Glutamatergic neuron (in vitro differentiated cells): ENCODE measurements at regions not wholly inside any gene's neighbourhood (a gene's known extent, or its start where the extent isn't known, plus 50 kb on each side); places are given as distances from the start of the nearest gene placed in this dataset.

Source experiments
- DNase-seq: peaks from one replicate; pipeline ENCODE4 v3.0.0; 2022
- H3K27ac Mint-ChIP-seq: one replicate; pipeline ENCODE4 v1.8.0; 2020; ENCODE audit warnings: mild to moderate bottlenecking, mixed read lengths, inconsistent platforms; ENCODE audit not compliant: unreplicated experiment
- H3K27me3 Mint-ChIP-seq: one replicate; pipeline ENCODE4 v1.8.0; 2020; ENCODE audit warnings: mild to moderate bottlenecking, moderate library complexity, mixed read lengths, inconsistent platforms; ENCODE audit not compliant: unreplicated experiment
- H3K36me3 Mint-ChIP-seq: one replicate; pipeline ENCODE4 v1.8.0; 2020; ENCODE audit warnings: mild to moderate bottlenecking, mixed read lengths, inconsistent platforms; ENCODE audit not compliant: unreplicated experiment
- H3K4me1 Mint-ChIP-seq: one replicate; pipeline ENCODE4 v1.8.0; 2020; ENCODE audit warnings: mild to moderate bottlenecking, low read depth, mixed read lengths, inconsistent platforms; ENCODE audit not compliant: unreplicated experiment
- H3K4me3 Mint-ChIP-seq: one replicate; pipeline ENCODE4 v1.8.0; 2020; ENCODE audit warnings: mild to moderate bottlenecking, mixed read lengths, inconsistent platforms; ENCODE audit not compliant: unreplicated experiment
- H3K9me3 Mint-ChIP-seq: one replicate; pipeline ENCODE4 v1.8.0; 2020; ENCODE audit warnings: mild to moderate bottlenecking, moderate library complexity, mixed read lengths, inconsistent platforms; ENCODE audit not compliant: unreplicated experiment
- TF ChIP-seq, protein P1 (sequence below): fragments of 200-600 bp; sonication (generic); IDR thresholded peaks from one replicate; pipeline ENCODE4 v1.5.0; 2021; ENCODE audit not compliant: partially characterized antibody, unreplicated experiment

DNA sequence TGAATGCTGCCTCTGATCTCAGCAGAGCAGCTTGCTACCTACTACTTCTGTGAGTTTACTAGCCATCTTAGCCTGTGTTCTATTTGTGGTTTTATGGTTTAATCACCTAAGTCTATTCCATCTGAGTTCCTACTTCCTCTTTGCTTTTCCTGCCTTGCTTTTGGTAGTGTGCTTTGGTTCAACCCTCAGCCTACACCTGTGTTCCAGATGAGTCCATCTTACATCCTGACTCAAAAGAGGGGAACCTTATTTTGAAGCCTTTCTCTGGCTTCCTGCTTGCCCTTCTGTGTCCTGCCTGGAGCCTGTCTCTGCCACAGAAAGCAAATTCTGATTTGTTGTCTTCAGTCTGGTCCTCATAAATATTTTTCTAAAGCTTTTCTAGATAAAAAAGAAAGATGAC, 530.3 kb upstream of the MEX3C start:
- peaks cover 16% of the 10 kb centered on the region for H3K4me1 Mint-ChIP-seq
- H3K36me3 Mint-ChIP-seq = no peaks in the 10 kb centered on the region
- TF ChIP-seq, protein P1, sequence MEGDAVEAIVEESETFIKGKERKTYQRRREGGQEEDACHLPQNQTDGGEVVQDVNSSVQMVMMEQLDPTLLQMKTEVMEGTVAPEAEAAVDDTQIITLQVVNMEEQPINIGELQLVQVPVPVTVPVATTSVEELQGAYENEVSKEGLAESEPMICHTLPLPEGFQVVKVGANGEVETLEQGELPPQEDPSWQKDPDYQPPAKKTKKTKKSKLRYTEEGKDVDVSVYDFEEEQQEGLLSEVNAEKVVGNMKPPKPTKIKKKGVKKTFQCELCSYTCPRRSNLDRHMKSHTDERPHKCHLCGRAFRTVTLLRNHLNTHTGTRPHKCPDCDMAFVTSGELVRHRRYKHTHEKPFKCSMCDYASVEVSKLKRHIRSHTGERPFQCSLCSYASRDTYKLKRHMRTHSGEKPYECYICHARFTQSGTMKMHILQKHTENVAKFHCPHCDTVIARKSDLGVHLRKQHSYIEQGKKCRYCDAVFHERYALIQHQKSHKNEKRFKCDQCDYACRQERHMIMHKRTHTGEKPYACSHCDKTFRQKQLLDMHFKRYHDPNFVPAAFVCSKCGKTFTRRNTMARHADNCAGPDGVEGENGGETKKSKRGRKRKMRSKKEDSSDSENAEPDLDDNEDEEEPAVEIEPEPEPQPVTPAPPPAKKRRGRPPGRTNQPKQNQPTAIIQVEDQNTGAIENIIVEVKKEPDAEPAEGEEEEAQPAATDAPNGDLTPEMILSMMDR = no peak
- no peaks in the 10 kb centered on the region for H3K9me3 Mint-ChIP-seq
- no peak overlapping the region for H3K27ac Mint-ChIP-seq
- peaks cover 6% of the 10 kb centered on the region for H3K27me3 Mint-ChIP-seq
- H3K4me3 Mint-ChIP-seq = no peak overlapping the region
- DNase-seq = no peak

DNA sequence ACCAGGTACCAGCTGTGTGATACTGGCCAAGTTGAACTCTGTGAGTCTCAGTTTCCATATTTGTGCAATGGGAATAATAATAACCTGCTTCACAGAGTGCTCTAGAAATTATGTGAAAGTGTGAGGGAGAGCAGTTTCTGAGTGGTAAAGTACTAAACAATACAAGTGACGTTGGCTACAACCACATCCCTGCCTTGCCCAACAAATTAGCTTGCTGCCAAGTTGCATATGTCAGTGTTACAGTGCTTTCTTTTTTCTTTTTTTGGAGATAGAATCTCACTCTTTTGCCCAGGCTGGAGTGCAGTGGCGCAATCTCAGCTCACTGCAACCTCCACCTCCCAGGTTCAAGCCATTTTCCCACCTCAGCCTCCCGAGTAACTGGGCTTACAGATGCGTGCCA, 533.6 kb upstream of the MEX3C start:
- Mint-ChIP-seq H3K36me3 (no peaks in the 10 kb centered on the region), H3K27me3 (peaks cover 6% of the 10 kb centered on the region), H3K27ac (no peak overlapping the region), H3K4me3 (no peak overlapping the region), H3K9me3 (no peaks in the 10 kb centered on the region), H3K4me1 (peaks cover 16% of the 10 kb centered on the region)
- TF ChIP-seq, protein P1 = no peak
- DNase-seq = no peak

DNA sequence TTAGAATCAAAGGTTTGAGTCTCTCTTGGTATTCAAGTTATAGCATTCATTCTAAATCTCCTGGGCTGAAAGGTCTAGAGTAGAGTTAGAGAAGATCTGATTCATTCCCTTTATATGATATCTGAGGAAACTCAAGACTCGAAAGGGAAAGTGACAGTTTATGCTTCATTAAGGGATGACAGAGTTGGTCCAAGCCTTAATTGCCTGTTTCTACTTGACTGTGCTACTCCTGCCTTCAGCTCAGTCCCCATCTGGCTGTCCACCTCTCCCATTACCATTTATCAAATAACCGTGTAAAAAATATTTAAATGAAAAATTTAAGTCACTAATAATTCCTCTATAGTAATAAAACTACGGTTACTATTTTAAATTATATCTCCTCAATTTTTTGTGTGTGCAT, 537.1 kb upstream of the MEX3C start:
- H3K9me3 Mint-ChIP-seq = no peaks in the 10 kb centered on the region
- peaks cover 5% of the 10 kb centered on the region for H3K4me1 Mint-ChIP-seq
- H3K27ac Mint-ChIP-seq = no peak overlapping the region
- DNase-seq = no peak
- H3K4me3 Mint-ChIP-seq = no peak overlapping the region
- H3K27me3 Mint-ChIP-seq = peaks cover 4% of the 10 kb centered on the region
- TF ChIP-seq, protein P1 = no peak
- no peaks in the 10 kb centered on the region for H3K36me3 Mint-ChIP-seq

DNA sequence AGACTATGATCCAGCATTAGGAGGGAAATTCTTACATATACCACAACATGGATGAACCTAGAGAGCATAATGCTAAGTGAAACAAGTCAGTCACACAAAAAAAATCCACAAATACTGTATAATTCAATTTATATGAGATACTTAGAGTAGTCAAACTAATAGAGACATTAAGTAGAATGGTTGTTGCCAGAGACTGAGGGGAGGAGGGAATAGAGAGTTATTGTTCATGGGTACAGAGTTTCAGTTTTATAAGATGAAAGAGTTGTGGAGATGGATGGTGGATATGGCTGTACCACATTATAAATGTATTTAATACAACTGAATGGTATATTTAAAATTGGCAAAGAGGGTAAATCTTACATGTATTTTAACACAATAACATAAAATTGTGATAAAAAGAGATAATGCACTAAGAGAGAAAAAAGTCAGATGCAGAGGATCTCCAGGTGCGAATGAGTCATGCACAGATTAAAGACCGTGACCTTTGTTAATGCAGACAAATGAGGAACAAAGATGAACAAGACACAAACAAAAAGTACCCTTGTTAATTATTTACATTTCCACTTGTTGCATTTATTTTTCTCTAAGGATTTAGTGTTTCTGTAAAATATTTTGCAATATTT, 541.7 kb upstream of the MEX3C start:
- Mint-ChIP-seq H3K27me3 (peaks cover 1% of the 10 kb centered on the region), H3K27ac (no peak overlapping the region), H3K9me3 (no peaks in the 10 kb centered on the region), H3K4me3 (no peak overlapping the region), H3K36me3 (no peaks in the 10 kb centered on the region), H3K4me1 (no peaks in the 10 kb centered on the region)
- TF ChIP-seq, protein P1 = no peak
- DNase-seq = no peak

DNA sequence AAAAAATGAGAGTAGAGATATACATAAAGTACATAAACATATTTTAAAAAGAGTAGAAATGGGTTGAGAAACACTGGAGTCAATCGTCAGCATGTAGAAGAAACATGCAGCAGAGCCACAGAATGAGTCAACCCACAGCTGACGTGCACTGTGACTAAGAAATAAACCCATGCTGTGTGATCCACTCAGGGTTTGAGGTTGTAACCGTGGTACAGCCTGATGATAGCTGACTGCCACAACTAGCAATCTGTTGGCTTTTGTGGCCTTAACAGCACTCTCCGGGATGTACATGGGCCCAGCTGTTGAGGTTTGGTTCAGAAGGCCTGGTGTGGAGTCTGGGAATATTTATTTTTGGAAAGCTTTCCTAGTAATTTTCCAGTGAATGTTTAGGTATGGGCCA, 554.4 kb upstream of the MEX3C start:
- Mint-ChIP-seq H3K4me3 (no peak overlapping the region), H3K27ac (no peak overlapping the region), H3K4me1 (peaks cover 21% of the 10 kb centered on the region), H3K27me3 (no peaks in the 10 kb centered on the region), H3K36me3 (no peaks in the 10 kb centered on the region), H3K9me3 (no peaks in the 10 kb centered on the region)
- no peak for DNase-seq
- TF ChIP-seq, protein P1 = no peak
